Psoas muscle (tissue), 7 donors: ENCODE measurements at regions not wholly inside any gene's neighbourhood (a gene's known extent, or its start where the extent isn't known, plus 50 kb on each side); places are given as distances from the start of the nearest gene placed in this dataset.

Source experiments
- ATAC-seq, 4 donors: fragments of 200-7000 bp; cut with Tn5 transposase; one replicate each; pipeline ENCODE4 v1.9.1; 2020; ENCODE audit warnings: moderate library complexity in 3 of 4, mild to moderate bottlenecking in 2 of 4
- DNase-seq, 2 donors: peaks; one replicate each; pipeline ENCODE4 v3.0.0-alpha.2; 2020
- H3K27ac ChIP-seq: fragments of 200-600 bp; one replicate; pipeline ENCODE4 v1.8.0; 2022
- H3K27me3 ChIP-seq, 3 donors: fragments of 200-600 bp in 1 of 3; one replicate each; pipeline versions ENCODE4 v1.6.1 to v1.8.0; 2013 to 2022; ENCODE audit warnings: low read length in 2 of 3, mild to moderate bottlenecking in 2 of 3, moderate library complexity in 1 of 3; ENCODE audit not compliant: insufficient read depth in 3 of 3
- H3K36me3 ChIP-seq, 2 donors: fragments of 200-600 bp in 1 of 2; one replicate each; pipeline versions ENCODE4 v1.6.1 to v1.8.0; 2013 to 2022; ENCODE audit warnings: low read depth in 1 of 2, mild to moderate bottlenecking in 1 of 2, moderate library complexity in 1 of 2; ENCODE audit not compliant: insufficient read depth in 1 of 2
- H3K4me1 ChIP-seq: fragments of 200-600 bp; one replicate; pipeline ENCODE4 v1.8.0; 2022
- H3K4me3 ChIP-seq: fragments of 200-600 bp; one replicate; pipeline ENCODE4 v1.8.0; 2022; ENCODE audit warnings: mild to moderate bottlenecking
- H3K9me3 ChIP-seq: fragments of 200-600 bp; one replicate; pipeline ENCODE4 v1.8.0; 2022
- CTCF ChIP-seq: fragments of 200-600 bp; IDR thresholded peaks from one replicate; pipeline ENCODE4 v1.8.0; 2022; ENCODE audit warnings: antibody characterized with exemption
- WGBS, 3 donors: extraction: QIAGEN DNeasy Blood & Tissue Kit; methylation state at CpG; one replicate each; pipeline versions ENCODE4 v1.1.6 to v1.1.7; 2013; 5-methylcytosine and 5-hydroxymethylcytosine counted together
- intact Hi-C, 2 donors: fragments of 100-400 bp; cut with DNase I; formaldehyde crosslinking; loops; one replicate each; pipeline versions ENCODE4 v1.11.0 to v1.14.2; 2022
- donor health status: healthy with polysubstance abuse.
- donor health status: DM: no; HTN: no; CAD: no; lungs with moderate emphysema.
- donor health status: Bipolar disorder and iron deficiency.
- donor health status: healthy.
- donor health status: DM: yes; HTN: yes; CAD: no.
- donor health status: DM: no; HTN: no; CAD: no.
- donor health status: DM: yes; HTN: yes; CAD: no.

- Histone ChIP-seq H3K27ac (no peak overlapping the region), H3K9me3 (no peaks in the 10 kb centered on the region), H3K4me3 (no peak overlapping the region), H3K27me3 (no peaks in the 10 kb centered on the region), H3K4me1 (no peaks in the 10 kb centered on the region), H3K36me3 (no peaks in the 10 kb centered on the region)
- no peak for TF ChIP-seq CTCF
- no peak for ATAC-seq
- intact Hi-C loops, result no loop called here
- DNase-seq, result no peak
- WGBS, 3 donors, result 48 to 57% (median 49%) methylated on average over 3 of the region's 3 CpGs
Observed at GRCh38 chr2:194343167-194343566, 1313.9 kb upstream of the SLC39A10 start.

DNA sequence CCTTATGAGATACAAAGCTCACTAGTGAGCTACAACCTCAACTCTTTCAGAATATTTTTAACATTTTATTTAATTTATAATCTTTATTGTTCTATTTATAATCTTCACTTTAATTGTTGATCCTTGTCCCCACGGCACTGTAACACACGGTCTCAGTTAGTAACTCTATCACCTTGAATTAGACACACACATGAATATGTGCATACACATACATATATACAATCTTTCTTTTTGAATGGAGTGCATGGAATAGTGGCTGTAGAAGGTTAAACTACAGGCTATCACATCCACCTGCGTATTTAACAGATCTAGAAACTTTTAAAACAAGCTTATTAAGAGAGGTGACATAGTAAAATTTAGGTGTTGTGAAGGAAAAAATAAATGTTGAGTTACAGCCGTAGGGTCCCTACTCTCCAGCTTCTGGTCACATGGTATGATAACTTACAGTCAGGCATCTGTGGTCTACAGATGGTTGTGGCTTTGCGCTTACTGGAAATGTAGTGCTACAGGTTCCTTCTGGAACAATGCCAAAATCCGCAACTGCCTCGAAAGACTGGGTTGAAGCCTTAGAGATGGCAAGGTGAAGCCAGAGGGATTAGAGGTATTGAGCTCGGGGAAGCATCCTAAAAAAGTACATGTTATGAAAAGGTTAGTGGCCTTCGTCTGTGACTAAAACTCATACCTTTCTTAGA, 1324.1 kb upstream of the SLC39A10 start:
- WGBS, 3 donors, result 79 to 82% (median 82%) methylated on average over 9 of the region's 9 CpGs

DNA sequence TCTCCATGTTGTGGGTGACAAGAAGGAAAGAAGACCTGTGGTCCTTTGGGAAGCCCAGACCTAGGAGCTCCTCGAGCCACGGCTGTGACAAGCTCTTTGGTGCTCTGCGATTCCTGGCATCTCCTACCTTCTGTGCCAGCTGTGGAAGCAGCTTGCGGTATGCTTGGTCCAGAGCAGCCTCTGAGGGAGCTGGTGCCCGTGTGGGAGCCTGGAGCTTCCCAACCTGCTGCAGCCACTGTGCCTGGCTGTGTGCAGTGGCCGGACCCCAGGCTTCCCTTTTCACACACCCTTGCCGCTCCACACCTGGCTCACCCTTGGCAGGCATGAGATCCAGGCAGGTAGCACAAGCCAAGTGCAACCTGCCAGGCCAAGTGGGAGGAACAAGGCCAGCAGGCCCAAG, 1328.6 kb upstream of the SLC39A10 start:
- no peaks in the 10 kb centered on the region for H3K27me3 ChIP-seq
- ATAC-seq, result no peak
- no peak overlapping the region for H3K4me3 ChIP-seq
- WGBS, 3 donors, result 84 to 93% (median 85%) methylated on average over 7 of the region's 7 CpGs
- H3K27ac ChIP-seq, result no peak overlapping the region
- DNase-seq, result no peak
- TF ChIP-seq CTCF, result no peak
- no peaks in the 10 kb centered on the region for H3K4me1 ChIP-seq
- H3K36me3 ChIP-seq, result no peaks in the 10 kb centered on the region
- intact Hi-C loops, result no loop called here
- no peaks in the 10 kb centered on the region for H3K9me3 ChIP-seq

More for the DNA sequence above, 1324.1 kb upstream of the SLC39A10 start:
- no peaks in the 10 kb centered on the region for H3K27me3 ChIP-seq
- H3K9me3 ChIP-seq, result no peaks in the 10 kb centered on the region
- H3K4me3 ChIP-seq, result no peak overlapping the region
- H3K27ac ChIP-seq, result no peak overlapping the region
- DNase-seq, result no peak
- ATAC-seq, result no peak
- intact Hi-C loops, result no loop called here
- no peaks in the 10 kb centered on the region for H3K4me1 ChIP-seq
- no peak for TF ChIP-seq CTCF
- no peaks in the 10 kb centered on the region for H3K36me3 ChIP-seq

GRCh38 chr2:194327196-194327888, 1329.7 kb upstream of the SLC39A10 start:
- H3K9me3 ChIP-seq, result no peaks in the 10 kb centered on the region
- H3K4me1 ChIP-seq, result no peaks in the 10 kb centered on the region
- ATAC-seq (no peak), DNase-seq (no peak)
- intact Hi-C loops, result no loop called here
- TF ChIP-seq CTCF, result no peak
- H3K27ac ChIP-seq, result no peak overlapping the region
- H3K4me3 ChIP-seq, result no peak overlapping the region
- H3K27me3 ChIP-seq, result no peaks in the 10 kb centered on the region
- WGBS, 3 donors, result 90 to 92% (median 91%) methylated on average over 25 of the region's 25 CpGs
- H3K36me3 ChIP-seq, result no peaks in the 10 kb centered on the region
